Mucosa of gallbladder (tissue), 1 donor: ENCODE measurements at regions not wholly inside any gene's neighbourhood (a gene's known extent, or its start where the extent isn't known, plus 50 kb on each side); places are given as distances from the start of the nearest gene placed in this dataset.
"Not testable (repeated sequence)": the region's sequence is repeated elsewhere in the genome, so short reads cannot be mapped to it uniquely, and the experiment has no call there.

ENCODE experiments used
- DNase-seq: peaks from one replicate; pipeline ENCODE4 v3.0.0-alpha.2; 2020; ENCODE audit warnings: low spot score
- donor health status: DM: no; HTN: no; CAD: no.

DNA sequence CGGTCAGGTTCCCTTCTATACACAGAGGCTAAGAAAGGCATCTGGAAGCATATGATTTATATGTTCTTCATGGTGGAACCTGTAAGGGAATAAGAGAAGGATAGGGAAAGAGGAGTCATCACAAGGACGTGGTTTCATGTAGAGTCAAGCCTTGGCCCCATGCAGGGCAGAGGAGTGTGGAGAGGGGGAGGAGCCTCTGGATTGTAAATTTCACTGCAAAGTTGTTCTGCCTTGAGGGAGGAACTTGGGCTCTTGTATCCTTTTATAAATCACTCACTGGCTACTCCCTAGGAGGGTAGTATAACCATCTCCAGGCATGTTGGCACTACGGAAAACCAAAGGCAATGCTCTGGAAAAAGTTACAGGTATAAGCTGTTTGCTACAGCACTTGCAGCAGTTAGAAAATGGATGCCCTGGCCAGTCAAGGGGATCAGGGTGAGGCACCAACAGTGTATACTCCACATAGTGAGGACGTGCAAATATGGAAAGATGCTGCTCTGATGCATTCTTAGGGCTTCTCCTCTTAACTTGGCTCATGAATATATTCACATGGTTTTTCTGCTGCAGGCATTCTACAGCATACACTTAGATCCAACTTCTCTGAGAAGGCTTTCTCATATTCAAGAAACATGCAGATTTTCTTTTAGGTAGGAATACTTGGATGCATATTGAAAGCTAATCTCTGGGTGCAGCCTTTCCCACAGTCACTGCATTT is 60.3 kb upstream of the ZNF81 start:
- no peak for DNase-seq

- DNase-seq = no peak
Observed at GRCh38 chrX:47772764-47773163, 63.9 kb upstream of the ZNF81 start.

DNA sequence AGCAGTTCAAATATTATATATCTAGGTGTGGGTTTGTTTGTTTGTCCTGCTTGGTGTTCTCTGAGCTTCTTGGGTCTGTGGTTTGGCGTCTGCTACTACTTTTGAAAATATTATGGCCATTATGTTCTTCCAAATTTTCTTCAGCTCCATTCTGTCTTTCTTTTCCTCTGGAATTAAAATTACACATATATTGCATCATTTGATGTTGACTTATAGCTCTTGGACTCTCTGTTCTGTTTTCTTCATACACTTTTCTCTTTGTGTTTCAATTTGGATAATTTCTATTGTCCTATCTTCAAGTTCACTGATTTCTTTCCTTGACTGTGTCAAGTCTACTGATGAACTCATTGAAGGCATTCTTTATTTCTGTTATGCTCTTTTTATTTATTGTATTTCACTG is 65.2 kb upstream of the ZNF81 start:
- DNase-seq = no peak

- not testable (repeated sequence) for DNase-seq
Observed at GRCh38 chrX:47762826-47763225, 73.9 kb upstream of the ZNF81 start.

GRCh38 chrX:47752685-47753084 is 84.0 kb upstream of the ZNF81 start:
- no peak for DNase-seq

GRCh38 chrX:47751670-47752069 is 85.0 kb upstream of the ZNF81 start:
- DNase-seq = no peak

GRCh38 chrX:47749185-47749967 is 87.3 kb upstream of the ZNF81 start:
- DNase-seq = no peak

GRCh38 chrX:47748576-47748975 is 88.1 kb upstream of the ZNF81 start:
- no peak for DNase-seq

DNA sequence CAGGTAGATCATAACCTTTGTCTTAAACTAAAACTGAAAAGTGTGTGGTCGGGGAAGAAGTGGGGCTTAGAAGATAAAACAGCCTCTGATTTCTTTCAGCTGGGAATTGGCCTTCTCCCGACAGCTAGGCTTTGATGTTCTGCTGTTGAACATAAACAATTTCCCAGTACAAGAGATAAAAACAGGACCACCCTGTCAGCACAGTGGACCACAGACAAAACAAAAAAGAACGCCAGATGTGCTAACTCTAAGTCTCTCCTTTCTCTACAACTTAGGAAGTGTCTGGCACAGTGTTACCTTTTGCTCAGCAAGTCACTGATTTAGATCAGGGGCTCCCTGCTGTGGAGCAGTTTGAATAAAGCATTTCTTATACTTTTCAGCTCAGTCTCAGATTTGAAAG is 87.5 kb upstream of the UXT start:
- DNase-seq = peak; percentile 15

DNA sequence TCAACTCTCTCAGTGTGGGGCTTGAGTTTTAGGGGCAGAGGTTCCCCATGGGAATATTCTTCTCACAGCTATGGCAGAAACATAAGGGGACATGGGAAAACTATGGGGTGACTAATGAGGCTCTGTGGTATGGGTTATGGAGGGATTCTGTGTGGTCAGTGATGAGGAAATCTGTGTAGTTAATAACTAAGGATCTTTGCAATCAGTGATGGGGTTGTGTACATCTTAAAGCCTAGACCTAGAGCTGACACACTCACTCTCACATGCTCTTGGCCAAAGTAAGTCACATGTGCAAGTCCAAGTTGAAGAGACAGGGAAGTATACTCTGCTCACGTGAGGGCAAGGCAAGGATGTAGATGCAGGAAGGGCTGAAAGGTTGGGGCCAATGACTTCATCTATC is 86.4 kb upstream of the UXT start:
- no peak for DNase-seq

DNA sequence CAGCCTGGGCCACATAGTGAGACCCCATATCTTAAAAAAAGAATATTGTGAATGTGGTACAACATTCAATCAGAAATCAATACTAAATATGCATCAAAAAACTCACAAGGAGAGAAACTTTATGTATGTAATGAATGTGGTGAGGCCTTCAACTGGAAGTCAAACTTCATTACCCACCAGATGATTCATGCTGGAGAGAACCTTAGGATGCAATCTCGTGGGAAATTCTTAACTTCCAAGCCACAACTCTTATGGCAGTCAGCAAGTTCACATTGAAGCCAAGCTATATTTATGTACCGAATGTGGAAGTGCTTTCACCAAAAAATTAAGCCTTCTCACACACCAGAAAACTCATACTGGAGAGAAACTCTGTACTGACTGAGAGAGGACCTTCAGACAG is 84.5 kb upstream of the UXT start:
- no peak for DNase-seq

GRCh38 chrX:47738870-47739269 is 79.9 kb upstream of the UXT start:
- not testable (repeated sequence) for DNase-seq

DNA sequence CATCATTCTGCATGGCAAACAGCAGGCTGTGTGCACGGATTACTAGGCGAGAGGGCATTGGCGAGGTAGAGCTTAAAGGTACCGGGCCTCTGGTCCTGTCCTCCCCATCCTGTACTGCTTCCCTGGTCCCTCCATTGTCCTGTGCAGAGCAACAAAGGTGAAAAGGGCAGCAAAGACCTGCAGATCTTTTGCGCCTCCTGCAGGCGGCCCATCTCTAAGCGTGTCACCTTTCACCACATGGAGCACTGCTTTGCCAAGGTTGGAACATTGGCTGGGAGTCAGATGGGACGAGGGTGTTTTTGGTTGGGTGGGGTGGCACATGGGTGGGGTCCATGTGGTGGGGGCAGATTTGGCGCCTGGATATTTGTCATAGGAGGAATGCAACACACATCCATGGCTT is 64.7 kb upstream of the UXT start:
- DNase-seq = no peak

DNA sequence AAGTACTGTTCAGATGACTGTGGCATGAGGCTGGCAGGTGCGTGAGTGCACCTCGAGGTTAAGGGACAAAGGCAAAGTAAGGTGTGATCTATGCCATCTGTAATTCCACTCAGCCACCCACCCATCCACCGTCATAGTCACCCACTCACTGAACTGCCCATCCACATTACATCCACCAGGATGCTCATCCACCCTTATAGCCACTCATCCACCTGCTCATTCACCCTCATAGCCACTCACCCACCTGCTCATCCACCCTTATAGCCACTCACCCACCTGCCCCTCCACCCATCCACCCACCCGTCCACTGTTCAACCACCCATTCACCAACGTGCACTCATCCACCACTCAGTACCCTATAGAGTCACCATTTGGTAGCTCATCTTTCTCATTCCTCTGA is 64.1 kb upstream of the UXT start:
- no peak for DNase-seq

GRCh38 chrX:47722260-47722659 is 63.3 kb upstream of the UXT start:
- no peak for DNase-seq

- not testable (repeated sequence) for DNase-seq
Observed at GRCh38 chrX:47715078-47715477, 56.1 kb upstream of the UXT start.

- not testable (repeated sequence) for DNase-seq
Observed at GRCh38 chrX:47712675-47713074, 53.7 kb upstream of the UXT start.

- no peak for DNase-seq
Observed at GRCh38 chrX:47710252-47710651, 51.3 kb upstream of the UXT start.
